Ascending aorta (tissue), 2 donors: ENCODE measurements at regions not wholly inside any gene's neighbourhood (a gene's known extent, or its start where the extent isn't known, plus 50 kb on each side); places are given as distances from the start of the nearest gene placed in this dataset.

Experiments used
- DNase-seq, 2 donors: peaks; one replicate each; pipeline ENCODE4 v3.0.0-alpha.2; 2019; ENCODE audit warnings: low spot score in 2 of 2
- H3K27ac ChIP-seq, 2 donors: fragments of 200-600 bp; sonication (generic); one replicate each; pipeline ENCODE4 v1.5.1; 2016 to 2017; ENCODE audit warnings: mild to moderate bottlenecking in 1 of 2
- H3K27me3 ChIP-seq: fragments of 200-600 bp; sonication (generic); one replicate; pipeline ENCODE4 v1.5.1; 2017
- H3K36me3 ChIP-seq, 2 donors: fragments of 200-600 bp; sonication (generic); one replicate each; pipeline ENCODE4 v1.5.1; 2016
- H3K4me1 ChIP-seq, 2 donors: fragments of 200-600 bp; sonication (generic); one replicate each; pipeline ENCODE4 v1.5.1; 2016 to 2017; ENCODE audit warnings: mild to moderate bottlenecking in 1 of 2
- H3K4me3 ChIP-seq, 2 donors: fragments of 200-600 bp; sonication (generic); one replicate each; pipeline ENCODE4 v1.5.1; 2016 to 2017; ENCODE audit warnings: mild to moderate bottlenecking in 1 of 2
- H3K9me3 ChIP-seq, 2 donors: fragments of 200-600 bp; sonication (generic); one replicate each; pipeline ENCODE4 v1.5.1; 2016
- intact Hi-C: fragments of 100-400 bp; cut with DNase I; formaldehyde crosslinking; loops from one replicate; pipeline ENCODE4 v1.15.1; 2023
- TF ChIP-seq, protein P1 (sequence below), 3 experiments: fragments of 200-600 bp in 2 of 3; fragments of 450-650 bp in 1 of 3; sonication (generic) in 2 of 3; IDR thresholded peaks; one replicate each; pipeline ENCODE4 v1.5.1; 2016 to 2019; ENCODE audit warnings: antibody characterized with exemption in 3 of 3, mild to moderate bottlenecking in 1 of 3, moderate library complexity in 1 of 3

DNA sequence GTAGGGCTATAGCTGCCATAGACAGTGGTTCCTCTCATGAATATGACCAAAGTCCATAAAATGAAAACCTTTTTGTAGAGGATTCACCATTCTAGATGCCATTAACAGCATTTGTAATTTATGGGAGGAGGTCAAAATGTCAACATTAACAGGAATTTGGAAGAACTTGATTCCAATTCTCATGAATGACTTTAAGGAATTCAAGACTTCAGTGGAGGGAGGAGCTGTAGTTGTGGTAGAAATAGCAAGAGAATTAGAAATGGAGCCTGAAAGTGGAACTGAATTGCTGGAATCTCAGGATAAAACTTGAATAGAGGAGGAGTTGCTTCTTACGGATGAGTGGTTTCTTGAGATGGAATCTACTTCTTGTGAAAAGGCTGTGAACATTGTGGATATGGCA is 65.4 kb upstream of the ESRRG start:
- TF ChIP-seq, protein P1, sequence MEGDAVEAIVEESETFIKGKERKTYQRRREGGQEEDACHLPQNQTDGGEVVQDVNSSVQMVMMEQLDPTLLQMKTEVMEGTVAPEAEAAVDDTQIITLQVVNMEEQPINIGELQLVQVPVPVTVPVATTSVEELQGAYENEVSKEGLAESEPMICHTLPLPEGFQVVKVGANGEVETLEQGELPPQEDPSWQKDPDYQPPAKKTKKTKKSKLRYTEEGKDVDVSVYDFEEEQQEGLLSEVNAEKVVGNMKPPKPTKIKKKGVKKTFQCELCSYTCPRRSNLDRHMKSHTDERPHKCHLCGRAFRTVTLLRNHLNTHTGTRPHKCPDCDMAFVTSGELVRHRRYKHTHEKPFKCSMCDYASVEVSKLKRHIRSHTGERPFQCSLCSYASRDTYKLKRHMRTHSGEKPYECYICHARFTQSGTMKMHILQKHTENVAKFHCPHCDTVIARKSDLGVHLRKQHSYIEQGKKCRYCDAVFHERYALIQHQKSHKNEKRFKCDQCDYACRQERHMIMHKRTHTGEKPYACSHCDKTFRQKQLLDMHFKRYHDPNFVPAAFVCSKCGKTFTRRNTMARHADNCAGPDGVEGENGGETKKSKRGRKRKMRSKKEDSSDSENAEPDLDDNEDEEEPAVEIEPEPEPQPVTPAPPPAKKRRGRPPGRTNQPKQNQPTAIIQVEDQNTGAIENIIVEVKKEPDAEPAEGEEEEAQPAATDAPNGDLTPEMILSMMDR (IDR thresholded peaks at IDR 0.05): no peak
- no peaks in the 10 kb centered on the region for H3K27me3 ChIP-seq
- intact Hi-C loops: no loop called here
- no peak for DNase-seq
- no peak overlapping the region for H3K4me3 ChIP-seq
- H3K4me1 ChIP-seq: no peaks in the 10 kb centered on the region
- H3K27ac ChIP-seq: no peak overlapping the region
- H3K9me3 ChIP-seq: no peaks in the 10 kb centered on the region
- H3K36me3 ChIP-seq: no peaks in the 10 kb centered on the region

DNA sequence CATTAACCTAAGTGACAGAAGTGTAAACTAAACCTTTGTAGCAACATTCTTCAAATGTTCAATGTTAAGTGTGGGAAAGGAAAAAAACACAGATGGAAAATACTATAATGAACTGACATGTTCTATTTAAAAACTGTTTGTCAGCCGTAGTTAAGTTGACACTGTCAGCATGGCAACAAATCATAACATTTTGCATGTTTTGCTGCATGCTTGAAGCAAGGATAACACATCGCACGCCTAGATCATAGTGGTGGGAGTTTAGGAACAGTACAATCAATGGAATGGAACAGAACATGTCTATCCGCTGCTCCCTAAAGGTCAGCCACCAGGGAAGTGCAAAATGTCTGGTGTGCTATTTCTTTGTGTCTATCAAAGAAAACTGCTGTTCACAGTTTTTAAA is 62.5 kb upstream of the ESRRG start:
- TF ChIP-seq, protein P1 (IDR thresholded peaks at IDR 0.05): no peak
- intact Hi-C loops: no loop called here
- H3K36me3 ChIP-seq: no peaks in the 10 kb centered on the region
- H3K4me1 ChIP-seq: no peaks in the 10 kb centered on the region
- no peaks in the 10 kb centered on the region for H3K9me3 ChIP-seq
- no peak overlapping the region for H3K27ac ChIP-seq
- no peaks in the 10 kb centered on the region for H3K27me3 ChIP-seq
- DNase-seq: no peak
- H3K4me3 ChIP-seq: no peak overlapping the region

DNA sequence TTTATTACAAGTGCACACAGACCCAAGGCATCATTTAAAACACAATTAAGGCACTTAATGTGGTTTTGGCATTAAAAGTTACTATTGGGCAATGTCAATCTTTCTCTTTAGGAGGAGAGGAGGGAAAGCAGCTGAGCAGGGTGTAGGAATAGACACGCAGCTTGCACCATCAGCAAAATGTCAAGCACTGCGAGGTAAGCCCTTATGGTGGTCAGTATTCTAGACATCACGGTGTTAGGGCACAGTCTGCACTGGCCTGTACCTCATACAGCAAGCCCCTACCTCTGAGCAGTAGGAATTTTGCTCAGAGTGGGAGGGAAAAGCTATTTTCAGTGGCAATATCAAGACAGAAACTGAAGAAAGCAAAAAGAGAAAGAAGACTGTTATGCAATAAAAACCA is 62.0 kb upstream of the ESRRG start:
- H3K27ac ChIP-seq: no peak overlapping the region
- H3K9me3 ChIP-seq: no peaks in the 10 kb centered on the region
- DNase-seq: no peak
- TF ChIP-seq, protein P1 (IDR thresholded peaks at IDR 0.05): no peak
- no peaks in the 10 kb centered on the region for H3K27me3 ChIP-seq
- intact Hi-C loops: no loop called here
- no peak overlapping the region for H3K4me3 ChIP-seq
- H3K4me1 ChIP-seq: no peaks in the 10 kb centered on the region
- no peaks in the 10 kb centered on the region for H3K36me3 ChIP-seq

DNA sequence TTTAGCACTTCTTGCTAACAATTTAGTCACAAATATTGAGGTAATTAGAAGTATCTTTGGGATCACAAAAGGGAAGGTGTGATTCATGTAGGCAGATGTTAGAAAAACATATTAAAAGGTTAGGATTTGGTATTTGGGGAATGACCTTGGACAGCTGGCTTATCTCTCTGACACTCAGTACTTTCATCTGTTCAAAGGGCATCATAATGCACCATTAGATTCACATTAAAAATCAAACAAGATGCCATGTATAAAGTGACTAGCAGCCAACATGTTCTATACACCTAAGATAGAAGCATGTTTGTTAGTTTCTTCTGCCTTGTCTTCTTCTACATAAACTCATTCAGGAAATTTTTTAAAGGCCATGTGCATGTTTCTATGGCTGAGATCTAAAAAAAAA is 56.5 kb upstream of the ESRRG start:
- Histone ChIP-seq H3K9me3 (no peaks in the 10 kb centered on the region), H3K4me3 (no peak overlapping the region), H3K27ac (no peak overlapping the region), H3K4me1 (no peaks in the 10 kb centered on the region), H3K36me3 (no peaks in the 10 kb centered on the region), H3K27me3 (no peaks in the 10 kb centered on the region)
- no peak for DNase-seq
- TF ChIP-seq, protein P1 (IDR thresholded peaks at IDR 0.05): no peak
- intact Hi-C loops: no loop called here

DNA sequence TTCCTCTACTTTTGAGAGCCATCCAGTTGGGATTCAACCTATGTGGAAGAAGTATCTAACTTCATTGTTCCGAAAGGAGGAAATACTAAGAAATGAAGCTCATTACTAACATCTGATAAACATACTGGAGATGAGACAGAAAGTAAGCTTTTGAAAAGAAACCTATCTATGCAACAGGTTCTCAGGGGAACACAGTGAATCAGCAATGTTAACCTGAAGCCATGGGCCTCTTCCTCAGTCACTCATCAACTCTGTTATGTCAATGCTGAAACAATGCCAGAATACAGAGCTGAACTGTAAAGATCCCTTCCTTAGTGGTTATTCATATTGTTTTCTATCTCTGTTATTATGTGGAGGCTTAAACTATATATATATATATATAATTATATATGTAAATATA is 55.5 kb upstream of the ESRRG start:
- Histone ChIP-seq H3K27ac (no peak overlapping the region), H3K4me3 (no peak overlapping the region), H3K36me3 (no peaks in the 10 kb centered on the region), H3K4me1 (no peaks in the 10 kb centered on the region), H3K27me3 (no peaks in the 10 kb centered on the region), H3K9me3 (no peaks in the 10 kb centered on the region)
- TF ChIP-seq, protein P1 (IDR thresholded peaks at IDR 0.05): no peak
- no peak for DNase-seq
- intact Hi-C loops: no loop called here

DNA sequence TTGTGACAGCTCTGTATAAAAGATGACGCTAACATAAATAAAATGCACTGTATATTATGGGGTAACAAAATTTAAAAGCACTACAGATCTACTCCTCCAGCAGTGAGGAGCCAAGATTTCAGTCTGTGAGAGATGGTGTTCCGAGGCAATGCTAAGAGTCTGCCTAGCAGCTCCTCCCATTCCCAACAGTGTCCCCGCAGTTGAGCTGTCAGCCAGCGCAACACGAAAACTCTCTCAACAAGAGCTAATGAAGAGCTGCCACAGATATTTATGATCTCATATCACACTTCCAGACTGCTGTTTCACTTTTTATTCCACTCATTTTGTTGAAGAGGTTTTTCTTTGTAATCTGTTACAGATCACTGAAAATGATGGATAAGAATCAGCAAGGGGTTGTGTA is 53.9 kb upstream of the ESRRG start:
- intact Hi-C loops: no loop called here
- H3K27me3 ChIP-seq: no peaks in the 10 kb centered on the region
- TF ChIP-seq, protein P1 (IDR thresholded peaks at IDR 0.05): no peak

More for the DNA sequence above, 53.9 kb upstream of the ESRRG start:
- Histone ChIP-seq H3K4me3 (no peak overlapping the region), H3K9me3 (no peaks in the 10 kb centered on the region), H3K4me1 (no peaks in the 10 kb centered on the region), H3K36me3 (no peaks in the 10 kb centered on the region), H3K27ac (no peak overlapping the region)
- DNase-seq: no peak
